H1 (cell line): ENCODE measurements at regions not wholly inside any gene's neighbourhood (a gene's known extent, or its start where the extent isn't known, plus 50 kb on each side); places are given as distances from the start of the nearest gene placed in this dataset.
"Not testable (repeated sequence)": the region's sequence is repeated elsewhere in the genome, so short reads cannot be mapped to it uniquely, and the experiment has no call there.

ENCODE experiments used
- CTCF ChIA-PET: fragments of 300-600 bp; sonication (Branson Sonifier 250); formaldehyde crosslinking; loops from one replicate; lab custom pipeline; 2021; ENCODE audit not compliant: partially characterized antibody; lab: Charles Lee
- POLR2A ChIA-PET: fragments of 300-600 bp; sonication (Branson Sonifier 250); formaldehyde crosslinking; loops from one replicate; lab custom pipeline; 2021; ENCODE audit warnings: inconsistent platforms; ENCODE audit not compliant: partially characterized antibody; lab: Charles Lee
- DNase-seq, 2 experiments: peaks; one replicate each; pipeline versions ENCODE4 v3.0.0 to v3.0.0-alpha.2; 2010 to 2022; ENCODE audit warnings: low spot score in 2 of 2, low read depth in 1 of 2, mixed read lengths in 1 of 2
- FAIRE-seq: peaks from 2 replicates; lab custom pipeline; 2011; peaks lifted over from hg19 to GRCh38; lab: Jason Lieb, UNC
- H2AFZ ChIP-seq: 2 replicates; pipeline ENCODE4 v1.8.1; 2012; ENCODE audit warnings: low read length, inconsistent platforms
- H2AK5ac ChIP-seq: 2 replicates; pipeline ENCODE4 v1.6.1; 2013; ENCODE audit warnings: low read depth, low read length
- H2BK120ac ChIP-seq: replicated peaks from 2 replicates; pipeline ENCODE3; 2013; ENCODE audit warnings: low read depth, low read length, inconsistent platforms
- H2BK12ac ChIP-seq: 2 replicates; pipeline ENCODE4 v1.6.1; 2013; ENCODE audit warnings: low read depth, low read length
- H2BK15ac ChIP-seq: 2 replicates; pipeline ENCODE4 v1.6.1; 2013; ENCODE audit warnings: low read length
- H2BK20ac ChIP-seq: 2 replicates; pipeline ENCODE4 v1.6.1; 2013; ENCODE audit warnings: low read length
- H2BK5ac ChIP-seq: 2 replicates; pipeline ENCODE4 v1.6.1; 2013; ENCODE audit warnings: low read depth, low read length
- H3K14ac ChIP-seq: 2 replicates; pipeline ENCODE4 v1.6.1; 2013; ENCODE audit warnings: inconsistent platforms; ENCODE audit not compliant: insufficient read length
- H3K18ac ChIP-seq: 2 replicates; pipeline ENCODE4 v1.6.1; 2013; ENCODE audit warnings: low read length; ENCODE audit errors: extremely low read depth
- H3K23ac ChIP-seq: 2 replicates; pipeline ENCODE4 v1.6.1; 2013; ENCODE audit warnings: inconsistent platforms; ENCODE audit not compliant: insufficient read length
- H3K23me2 ChIP-seq: 2 replicates; pipeline ENCODE4 v1.6.1; 2013; ENCODE audit warnings: low read depth, low read length
- H3K27ac ChIP-seq: 2 replicates; pipeline ENCODE4 v1.6.1; 2011; ENCODE audit warnings: low read depth, low read length, inconsistent platforms
- H3K27me3 ChIP-seq, 4 experiments: replicated peaks in 1 of 4; 1 replicate in 1 of 4; 2 replicates in 3 of 4; pipeline versions ENCODE4 v1.6.1 to v1.8.1; 2011 to 2013; ENCODE audit warnings: low read length in 3 of 4, mild to moderate bottlenecking in 3 of 4, inconsistent platforms in 2 of 4, mixed read lengths in 2 of 4, moderate library complexity in 1 of 4; ENCODE audit not compliant: control insufficient read depth in 3 of 4, insufficient read depth in 3 of 4; ENCODE audit errors: extremely low read depth in 1 of 4
- H3K36me3 ChIP-seq, 4 experiments: 2 replicates each; pipeline versions ENCODE4 v1.6.1 to v1.8.1; 2011 to 2013; ENCODE audit warnings: mild to moderate bottlenecking in 4 of 4, low read length in 3 of 4, moderate library complexity in 2 of 4, control low read depth in 1 of 4, inconsistent platforms in 1 of 4; ENCODE audit not compliant: insufficient read depth in 4 of 4, control insufficient read depth in 2 of 4
- H3K4ac ChIP-seq: replicated peaks from 2 replicates; pipeline ENCODE3; 2013; ENCODE audit warnings: low read length, low read depth, mixed read lengths, inconsistent platforms; ENCODE audit not compliant: insufficient read length
- H3K4me1 ChIP-seq, 4 experiments: replicated peaks in 1 of 4; 1 replicate in 1 of 4; 2 replicates in 3 of 4; pipeline versions ENCODE4 v1.6.1 to v1.8.1; 2011 to 2013; ENCODE audit warnings: low read length in 3 of 4, inconsistent platforms in 2 of 4, mixed read lengths in 1 of 4; ENCODE audit not compliant: insufficient read depth in 4 of 4, control insufficient read depth in 3 of 4
- H3K4me2 ChIP-seq, 2 experiments: 2 replicates each; pipeline versions ENCODE4 v1.6.1 to v1.8.1; 2011 to 2013; ENCODE audit warnings: low read depth in 2 of 2, low read length in 2 of 2, control low read depth in 1 of 2, inconsistent platforms in 1 of 2, mild to moderate bottlenecking in 1 of 2; ENCODE audit not compliant: insufficient read depth in 1 of 2
- H3K4me3 ChIP-seq, 4 experiments: fragments of 200-600, 300-600 bp in 1 of 4; sonication (generic), shearing (Covaris generic), sonication (Bioruptor Twin) in 1 of 4; 2 replicates each; pipeline versions ENCODE4 v1.5.1 to v1.8.1; 2011 to 2016; ENCODE audit warnings: low read length in 4 of 4, low read depth in 3 of 4, control low read depth in 2 of 4, inconsistent platforms in 2 of 4, mild to moderate bottlenecking in 2 of 4, mixed read lengths in 1 of 4, moderate library complexity in 1 of 4; ENCODE audit not compliant: insufficient read depth in 2 of 4; ENCODE audit errors: extremely low read depth in 1 of 4
- H3K56ac ChIP-seq: replicated peaks from 2 replicates; pipeline ENCODE3; 2013; ENCODE audit warnings: low read depth, mild to moderate bottlenecking, mixed read lengths, low read length, inconsistent platforms; ENCODE audit not compliant: insufficient read length
- H3K79me1 ChIP-seq: 2 replicates; pipeline ENCODE4 v1.6.1; 2013; ENCODE audit warnings: low read depth, low read length, control low read depth
- H3K79me2 ChIP-seq, 2 experiments: 2 replicates each; pipeline versions ENCODE4 v1.6.1 to v1.8.1; 2012 to 2013; ENCODE audit warnings: low read length in 2 of 2, mild to moderate bottlenecking in 2 of 2, inconsistent platforms in 1 of 2; ENCODE audit not compliant: insufficient read depth in 2 of 2, control insufficient read depth in 1 of 2
- H3K9ac ChIP-seq, 4 experiments: replicated peaks in 1 of 4; 1 replicate in 1 of 4; 2 replicates in 3 of 4; pipeline versions ENCODE4 v1.6.1 to v1.8.1; 2011 to 2013; ENCODE audit warnings: low read depth in 3 of 4, low read length in 3 of 4, control low read depth in 2 of 4, mild to moderate bottlenecking in 2 of 4, moderate library complexity in 2 of 4, inconsistent platforms in 1 of 4; ENCODE audit errors: extremely low read depth in 1 of 4
- H3K9me3 ChIP-seq, 2 experiments: 2 replicates each; pipeline versions ENCODE4 v1.6.1 to v1.8.1; 2012 to 2013; ENCODE audit warnings: mild to moderate bottlenecking in 2 of 2, moderate library complexity in 2 of 2, control low read depth in 1 of 2, inconsistent platforms in 1 of 2, low read depth in 1 of 2, low read length in 1 of 2, mixed read lengths in 1 of 2; ENCODE audit not compliant: insufficient read depth in 2 of 2
- H4K20me1 ChIP-seq, 2 experiments: replicated peaks in 1 of 2; 2 replicates each; pipeline versions ENCODE3 to v1.8.1; 2011 to 2013; ENCODE audit warnings: inconsistent platforms in 2 of 2, low read length in 2 of 2, mild to moderate bottlenecking in 1 of 2; ENCODE audit not compliant: insufficient read depth in 2 of 2, control insufficient read depth in 1 of 2
- H4K5ac ChIP-seq: 2 replicates; pipeline ENCODE4 v1.6.1; 2013; ENCODE audit warnings: low read length, low read depth, mixed read lengths, inconsistent platforms; ENCODE audit not compliant: insufficient read length
- H4K8ac ChIP-seq: 2 replicates; pipeline ENCODE4 v1.8.0; 2013; ENCODE audit warnings: mild to moderate bottlenecking, moderate library complexity, low read length, inconsistent platforms; ENCODE audit not compliant: insufficient read depth; ENCODE audit errors: extremely low read depth
- H4K91ac ChIP-seq: replicated peaks from 2 replicates; pipeline ENCODE3; 2013; ENCODE audit warnings: low read length, mixed read lengths, inconsistent platforms; ENCODE audit not compliant: insufficient read length
- WGBS, 2 experiments: shearing (Covaris generic) in 1 of 2; methylation state at CpG; one replicate each; pipeline versions ENCODE4 v1.1.6 to v1.1.7; 2013 to 2015; ENCODE audit warnings: low lambda C conversion rate in 2 of 2, mixed read lengths in 2 of 2, inconsistent platforms in 1 of 2, low coverage in 1 of 2, missing lambda C conversion rate in 1 of 2; ENCODE audit not compliant: insufficient replicate concordance in 2 of 2, insufficient coverage in 1 of 2, insufficient read length in 1 of 2; ENCODE audit errors: extremely low coverage in 1 of 2, missing lambda C conversion rate in 1 of 2; 5-methylcytosine and 5-hydroxymethylcytosine counted together

GRCh38 chr2:43004126-43004865, 211.9 kb upstream of the HAAO start:
- POLR2A ChIA-PET: not testable (repeated sequence)

More at GRCh38 chr2:43004126-43004865, 211.9 kb upstream of the HAAO start:
- H3K79me2 ChIP-seq, H3K14ac ChIP-seq, H2AK5ac ChIP-seq, H4K20me1 ChIP-seq, DNase-seq, H3K9ac ChIP-seq, FAIRE-seq, H2BK12ac ChIP-seq, H3K9me3 ChIP-seq, H3K23ac ChIP-seq, H3K23me2 ChIP-seq, H3K27me3 ChIP-seq, H3K79me1 ChIP-seq, H4K5ac ChIP-seq, H3K56ac ChIP-seq, H4K8ac ChIP-seq, H3K4me3 ChIP-seq, H2BK15ac ChIP-seq, H3K36me3 ChIP-seq, H3K4ac ChIP-seq, H2BK120ac ChIP-seq, H2BK5ac ChIP-seq, H2BK20ac ChIP-seq, H3K4me2 ChIP-seq, H3K4me1 ChIP-seq, H3K27ac ChIP-seq, H4K91ac ChIP-seq: not testable (repeated sequence)
- H2AFZ ChIP-seq: 0 out of 2 replicates have a peak overlapping the region, but pooled peaks have one; percentile 6
- WGBS, 2 experiments: 89% methylated on average over 9 of the region's 11 CpGs; no CpG with 5 or more reads in 1 of the 2 experiments
- H3K18ac ChIP-seq: peak overlapping the region; percentile 32; the same call in 1 of the 2 replicates
- CTCF ChIA-PET: interaction anchor here (0.8 to 3.9 kb wide), 8 partner anchors 15 to 521 kb away, joined by 3 to 21 read pairs (median 4); no protein-coding TSS in a partner anchor
